ENCODE measurements at regions not wholly inside any gene's neighbourhood (a gene's known extent, or its start where the extent isn't known, plus 50 kb on each side); places are given as distances from the start of the nearest gene placed in this dataset.

DNA sequence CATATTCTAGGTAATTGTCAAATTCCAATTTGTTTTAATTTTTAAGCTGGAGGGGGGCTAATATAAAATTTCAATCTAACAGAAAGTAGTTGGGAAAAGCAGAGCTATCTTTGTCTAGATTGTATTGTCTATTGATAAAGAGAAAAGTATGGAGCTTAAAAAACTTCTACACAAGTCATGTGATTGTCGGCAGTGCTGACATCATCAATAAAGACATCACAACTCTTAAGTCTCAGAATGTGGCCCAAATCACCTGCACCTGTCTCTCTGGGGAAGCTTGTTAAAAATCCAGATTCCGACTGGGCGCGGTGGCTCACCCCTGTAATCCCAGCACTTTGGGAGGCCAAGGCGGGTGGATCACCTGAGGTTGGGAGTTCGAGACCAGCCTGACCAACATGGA lies 333.8 kb downstream of the RASEF start:
- DNase-seq (ENCODE audit: low spot score) = no peak
- TF ChIP-seq, protein P1, sequence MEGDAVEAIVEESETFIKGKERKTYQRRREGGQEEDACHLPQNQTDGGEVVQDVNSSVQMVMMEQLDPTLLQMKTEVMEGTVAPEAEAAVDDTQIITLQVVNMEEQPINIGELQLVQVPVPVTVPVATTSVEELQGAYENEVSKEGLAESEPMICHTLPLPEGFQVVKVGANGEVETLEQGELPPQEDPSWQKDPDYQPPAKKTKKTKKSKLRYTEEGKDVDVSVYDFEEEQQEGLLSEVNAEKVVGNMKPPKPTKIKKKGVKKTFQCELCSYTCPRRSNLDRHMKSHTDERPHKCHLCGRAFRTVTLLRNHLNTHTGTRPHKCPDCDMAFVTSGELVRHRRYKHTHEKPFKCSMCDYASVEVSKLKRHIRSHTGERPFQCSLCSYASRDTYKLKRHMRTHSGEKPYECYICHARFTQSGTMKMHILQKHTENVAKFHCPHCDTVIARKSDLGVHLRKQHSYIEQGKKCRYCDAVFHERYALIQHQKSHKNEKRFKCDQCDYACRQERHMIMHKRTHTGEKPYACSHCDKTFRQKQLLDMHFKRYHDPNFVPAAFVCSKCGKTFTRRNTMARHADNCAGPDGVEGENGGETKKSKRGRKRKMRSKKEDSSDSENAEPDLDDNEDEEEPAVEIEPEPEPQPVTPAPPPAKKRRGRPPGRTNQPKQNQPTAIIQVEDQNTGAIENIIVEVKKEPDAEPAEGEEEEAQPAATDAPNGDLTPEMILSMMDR (IDR thresholded peaks at IDR 0.05; ENCODE audit: extremely low read depth, missing control alignments) = no peak

DNA sequence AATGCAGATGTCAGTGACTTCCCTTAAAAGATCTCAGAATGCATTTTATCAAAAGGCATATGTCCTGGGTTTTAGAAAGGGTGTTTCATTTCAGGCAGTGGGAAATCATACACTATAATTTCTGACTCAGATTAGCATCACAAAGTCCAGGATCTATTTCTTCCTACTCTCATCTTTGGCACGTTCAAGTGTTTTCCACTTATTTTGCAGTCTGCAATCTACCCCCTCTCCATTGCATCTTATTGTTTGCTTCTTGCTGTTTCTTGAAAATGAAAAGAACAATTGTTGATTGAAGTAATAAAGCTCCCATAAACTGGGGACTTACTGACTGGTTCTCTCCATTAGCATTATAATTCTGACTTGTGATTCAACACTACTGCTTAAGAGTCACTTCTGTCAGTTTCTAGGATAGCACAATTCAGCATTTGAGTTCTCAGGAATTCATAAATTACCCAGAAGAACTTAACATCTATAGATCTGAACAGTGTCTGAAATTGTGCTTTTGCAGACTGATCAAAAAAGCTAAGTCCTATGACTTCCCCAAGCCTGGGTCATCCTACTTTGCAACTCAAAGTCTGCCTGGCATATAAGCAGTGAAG lies 332.9 kb downstream of the RASEF start:
- TF ChIP-seq, protein P1 (IDR thresholded peaks at IDR 0.05; ENCODE audit: extremely low read depth, missing control alignments) = no peak
- DNase-seq (ENCODE audit: low spot score) = no peak

DNA sequence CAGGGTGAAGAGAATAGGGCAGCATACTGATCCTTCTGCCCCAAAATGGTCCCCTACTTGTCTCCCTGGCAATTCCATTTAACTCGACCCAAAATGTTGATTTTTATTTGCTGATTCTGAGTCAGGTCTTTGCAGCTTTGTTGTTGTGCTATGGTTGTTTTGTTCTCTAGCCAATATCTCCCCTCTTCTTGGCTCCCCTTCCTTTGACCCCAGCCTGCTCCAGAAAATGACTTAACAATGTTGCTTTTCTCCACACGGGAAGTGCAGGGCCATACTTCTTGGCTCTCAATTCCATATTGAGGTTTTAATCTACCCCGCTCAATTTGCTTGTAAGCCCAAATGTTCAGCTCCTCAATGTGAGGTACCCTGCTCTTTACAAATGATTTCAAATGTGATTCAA lies 330.0 kb downstream of the RASEF start:
- TF ChIP-seq, protein P1 (IDR thresholded peaks at IDR 0.05; ENCODE audit: extremely low read depth, missing control alignments) = no peak
- no peak for DNase-seq (ENCODE audit: low spot score)

DNA sequence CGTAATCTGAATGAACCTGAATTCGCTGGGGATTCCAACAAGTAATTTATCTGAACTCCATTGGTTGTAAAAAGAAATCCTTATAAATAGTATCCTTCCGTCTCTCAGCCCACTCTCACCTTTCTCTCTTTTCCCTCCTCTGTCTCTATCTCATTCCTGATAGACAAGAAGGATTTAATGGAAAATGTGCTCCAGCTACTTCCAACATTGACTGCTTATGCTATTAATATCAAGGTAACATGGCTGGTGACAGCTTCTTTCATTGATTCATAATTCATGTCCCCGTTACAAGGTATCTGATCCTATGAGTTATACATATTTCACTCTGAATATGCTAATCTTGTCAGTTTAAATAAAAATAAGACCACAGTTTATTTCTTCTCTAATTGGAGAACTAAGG lies 326.8 kb downstream of the RASEF start:
- TF ChIP-seq, protein P1 (IDR thresholded peaks at IDR 0.05; ENCODE audit: extremely low read depth, missing control alignments) = no peak
- no peak for DNase-seq (ENCODE audit: low spot score)

DNA sequence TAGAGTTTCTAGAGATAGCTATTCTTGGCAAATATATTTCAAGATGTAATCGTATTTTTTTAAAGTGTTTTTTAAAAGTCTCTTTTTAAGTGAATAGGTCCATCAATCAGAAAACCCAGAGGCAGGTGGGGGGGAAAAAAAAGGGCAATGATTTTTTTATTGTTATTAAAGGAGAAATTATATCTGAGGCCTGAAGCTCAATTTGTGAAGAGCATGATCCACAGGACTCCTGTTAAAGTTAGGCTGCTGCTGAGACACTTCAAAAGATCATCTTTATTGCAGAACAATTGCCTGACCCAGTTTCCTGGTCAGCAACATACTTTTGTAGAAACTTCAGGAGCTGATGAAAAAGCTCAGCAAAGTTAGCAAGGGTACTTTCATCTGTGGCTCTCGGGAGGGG lies 326.2 kb downstream of the RASEF start:
- DNase-seq (ENCODE audit: low spot score) = no peak
- TF ChIP-seq, protein P1 (IDR thresholded peaks at IDR 0.05; ENCODE audit: extremely low read depth, missing control alignments) = no peak

DNA sequence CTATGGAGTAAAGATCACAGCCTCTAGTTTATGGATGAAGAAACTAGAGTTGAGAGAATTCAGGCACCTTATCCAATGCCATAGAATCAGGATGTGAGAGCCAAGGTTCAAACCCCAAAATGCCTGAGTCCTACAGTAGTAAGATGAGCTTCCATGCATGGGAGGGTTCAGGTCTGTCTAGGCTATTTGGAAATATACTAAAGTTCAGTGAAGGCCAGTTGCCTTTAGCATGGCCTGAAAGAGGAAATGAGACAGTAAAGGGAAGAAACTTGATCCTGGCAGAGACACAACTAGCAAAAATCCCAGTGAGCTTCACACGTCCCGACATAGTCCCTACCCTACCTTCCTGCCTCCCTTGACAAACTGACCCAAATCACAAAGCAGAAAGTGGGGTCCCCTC lies 317.0 kb downstream of the RASEF start:
- TF ChIP-seq, protein P1 (IDR thresholded peaks at IDR 0.05; ENCODE audit: extremely low read depth, missing control alignments) = no peak
- no peak for DNase-seq (ENCODE audit: low spot score)

DNA sequence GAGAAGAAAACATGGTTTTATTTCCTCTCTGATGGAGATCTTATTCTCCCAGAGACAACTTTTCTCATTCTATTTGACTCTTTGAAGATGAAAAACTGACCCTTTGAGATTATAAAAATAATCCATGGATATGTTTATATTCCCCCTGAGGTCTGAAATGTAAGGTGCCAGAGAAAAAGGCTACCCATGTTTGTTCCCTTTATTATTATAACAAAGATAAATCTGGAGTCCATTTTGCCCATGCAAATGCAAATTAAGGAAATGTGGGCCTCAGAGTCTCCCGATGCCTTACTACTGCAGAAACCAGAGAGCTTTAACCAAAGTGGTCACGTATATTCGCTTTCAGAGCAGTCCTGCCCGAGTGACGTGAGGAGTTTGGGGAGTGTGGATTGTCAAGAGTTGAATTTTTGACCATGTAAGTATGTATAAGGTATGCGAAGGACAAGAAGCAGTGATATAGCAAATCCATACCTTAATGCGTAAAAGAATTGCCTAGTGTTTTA lies 312.5 kb downstream of the RASEF start:
- no peak for DNase-seq (ENCODE audit: low spot score)
- TF ChIP-seq, protein P1 (IDR thresholded peaks at IDR 0.05; ENCODE audit: extremely low read depth, missing control alignments) = no peak

All from GM20000 (cell line).